SJCRH30 (cell line): ENCODE measurements at regions not wholly inside any gene's neighbourhood (a gene's known extent, or its start where the extent isn't known, plus 50 kb on each side); places are given as distances from the start of the nearest gene placed in this dataset.
"Not testable (repeated sequence)": the region's sequence is repeated elsewhere in the genome, so short reads cannot be mapped to it uniquely, and the experiment has no call there.

Experiments
- DNase-seq, 2 experiments: peaks; one replicate each; pipeline ENCODE4 v3.0.0-alpha.2; 2015 to 2020
- H3K27ac ChIP-seq: fragments of 250-450 bp; sonication (Bioruptor Pico); 2 replicates; pipeline ENCODE4 v1.5.1; 2020; ENCODE audit warnings: mild to moderate bottlenecking, moderate library complexity
- H3K27me3 ChIP-seq: fragments of 250-450 bp; sonication (Bioruptor Pico); 2 replicates; pipeline ENCODE4 v1.5.1; 2020; ENCODE audit warnings: mild to moderate bottlenecking, moderate library complexity
- H3K36me3 ChIP-seq: fragments of 250-450 bp; sonication (Bioruptor Pico); 2 replicates; pipeline ENCODE4 v1.5.1; 2020; ENCODE audit warnings: mild to moderate bottlenecking, moderate library complexity
- H3K4me1 ChIP-seq: fragments of 250-450 bp; sonication (Bioruptor Pico); 2 replicates; pipeline ENCODE4 v1.5.1; 2020; ENCODE audit warnings: mild to moderate bottlenecking, moderate library complexity
- H3K4me3 ChIP-seq: fragments of 250-450 bp; sonication (Bioruptor Pico); 2 replicates; pipeline ENCODE4 v1.5.1; 2020; ENCODE audit warnings: mild to moderate bottlenecking, moderate library complexity
- H3K9me3 ChIP-seq: fragments of 250-450 bp; sonication (Bioruptor Pico); replicated peaks from 2 replicates; pipeline ENCODE4 v1.5.1; 2020; ENCODE audit warnings: mild to moderate bottlenecking, moderate library complexity

DNA sequence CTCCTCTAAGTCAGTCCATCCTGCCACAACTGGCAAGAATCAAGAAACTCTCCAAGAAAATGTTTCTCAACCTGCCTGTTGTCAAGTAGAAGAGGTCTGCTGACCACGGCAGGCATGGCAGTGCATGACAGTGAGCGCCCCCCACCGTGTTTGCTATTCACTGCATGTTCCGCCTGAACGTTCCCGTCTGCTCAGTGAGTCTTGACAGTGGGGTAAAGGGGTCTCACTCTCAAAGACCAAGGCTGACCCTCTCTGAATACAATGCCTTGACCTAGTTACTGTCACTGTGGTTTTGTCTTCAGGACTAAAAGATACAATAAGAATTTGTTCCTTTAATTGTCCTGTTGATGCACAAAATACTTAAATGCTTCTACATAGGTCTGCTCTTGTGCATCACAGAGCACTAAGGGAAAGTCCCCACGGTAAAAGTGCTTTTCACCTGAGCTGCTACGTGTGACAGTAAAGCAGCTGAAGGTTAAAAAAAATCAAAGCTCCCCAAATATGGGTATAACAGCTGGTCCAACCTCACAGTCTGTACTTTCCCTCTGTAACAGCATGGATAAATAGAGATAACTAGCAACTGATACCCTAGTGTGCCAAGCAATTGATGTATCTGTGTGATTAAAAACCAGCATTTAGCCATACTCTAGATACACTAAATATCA lies 555.8 kb upstream of the ZNF337 start:
- H3K4me3 ChIP-seq, H3K9me3 ChIP-seq, DNase-seq, H3K36me3 ChIP-seq, H3K4me1 ChIP-seq, H3K27me3 ChIP-seq, H3K27ac ChIP-seq: not testable (repeated sequence)

DNA sequence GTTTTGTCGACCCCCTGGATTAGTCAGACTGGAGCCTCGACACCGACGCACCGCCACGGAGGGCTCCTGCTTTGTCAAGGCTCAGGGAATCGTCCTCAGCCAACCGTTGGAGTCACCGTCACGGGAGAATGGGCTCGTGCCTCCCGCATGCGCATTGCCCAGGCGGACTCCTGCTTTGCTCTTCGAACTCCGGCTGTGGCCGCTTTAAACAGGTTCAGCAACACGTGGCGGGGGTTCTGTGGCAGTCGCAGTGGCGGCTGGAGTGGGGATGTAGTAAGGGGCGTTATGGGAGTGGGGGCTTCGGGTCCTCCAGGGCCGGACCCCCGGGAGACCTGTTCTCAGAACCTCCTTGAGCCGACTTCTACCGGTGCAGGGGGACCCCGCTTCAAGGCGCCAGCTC lies 554.7 kb upstream of the ZNF337 start:
- H3K36me3 ChIP-seq, DNase-seq, H3K4me3 ChIP-seq, H3K9me3 ChIP-seq, H3K27ac ChIP-seq, H3K4me1 ChIP-seq, H3K27me3 ChIP-seq: not testable (repeated sequence)

DNA sequence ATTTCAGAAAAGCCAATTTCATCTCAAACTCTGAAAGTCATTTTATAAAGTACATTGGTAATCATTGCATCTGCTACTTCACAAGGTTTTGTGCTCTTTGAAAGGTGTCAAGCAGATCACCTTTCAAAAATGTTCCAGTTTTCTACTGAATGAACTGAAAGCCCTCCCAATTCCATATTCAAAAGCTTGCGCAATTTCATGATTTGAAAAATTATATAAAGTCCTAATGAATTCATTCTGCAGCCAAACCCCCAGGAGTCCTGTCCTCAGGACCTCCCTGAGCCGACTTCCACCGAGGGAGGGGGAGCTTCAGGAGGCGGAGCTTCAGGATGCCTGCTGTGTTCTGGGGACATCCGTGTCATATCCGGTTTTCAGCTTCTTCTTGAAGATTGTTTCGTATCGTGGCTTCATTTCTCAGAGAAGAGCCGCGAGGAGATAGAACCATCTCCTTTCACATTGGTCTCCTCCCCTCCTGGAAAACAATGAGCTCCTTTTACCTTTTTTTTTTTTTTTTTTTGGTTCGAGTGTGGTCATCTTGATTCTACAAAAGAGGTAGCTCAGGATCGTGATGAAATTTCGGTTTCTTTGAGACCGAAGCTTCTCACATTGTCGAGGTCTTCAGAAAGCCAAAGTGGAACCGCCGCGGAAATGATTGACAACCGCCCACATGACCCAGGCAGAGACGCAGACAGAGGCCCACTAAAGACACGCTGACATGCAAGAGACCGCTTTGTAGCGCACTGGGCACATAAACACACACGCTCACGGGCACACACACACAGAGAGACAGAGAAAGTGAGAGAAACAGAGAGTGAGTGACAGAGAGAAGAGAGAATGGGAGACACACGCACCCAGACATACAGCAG lies 553.8 kb upstream of the ZNF337 start:
- H3K27ac ChIP-seq, H3K9me3 ChIP-seq, H3K27me3 ChIP-seq, H3K4me1 ChIP-seq, H3K4me3 ChIP-seq, H3K36me3 ChIP-seq, DNase-seq: not testable (repeated sequence)

DNA sequence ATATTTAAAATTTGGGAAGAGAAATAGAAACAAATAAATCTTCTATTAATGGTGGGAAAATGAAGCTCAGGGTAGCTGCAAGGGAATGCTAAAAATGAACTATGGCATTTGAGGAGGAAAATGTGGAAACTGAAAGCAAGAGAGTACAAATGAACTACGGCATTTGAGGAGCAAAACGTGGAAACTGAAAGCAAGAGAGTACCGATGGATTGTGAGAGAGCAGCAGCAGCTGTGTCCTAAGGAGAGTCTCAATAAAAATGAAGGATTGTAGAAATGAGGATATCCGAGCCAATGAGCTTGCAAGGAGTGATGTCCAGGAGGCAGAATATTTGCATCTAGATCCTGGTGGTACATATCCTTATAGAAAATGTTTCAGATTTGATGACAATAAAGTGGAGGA lies 547.1 kb upstream of the ZNF337 start:
- DNase-seq, result no peak
- Histone ChIP-seq H3K27me3 (no peaks in the 10 kb centered on the region), H3K27ac (no peak overlapping the region), H3K36me3 (no peaks in the 10 kb centered on the region), H3K4me3 (no peak overlapping the region), H3K9me3 (no peaks in the 10 kb centered on the region), H3K4me1 (no peaks in the 10 kb centered on the region)

DNA sequence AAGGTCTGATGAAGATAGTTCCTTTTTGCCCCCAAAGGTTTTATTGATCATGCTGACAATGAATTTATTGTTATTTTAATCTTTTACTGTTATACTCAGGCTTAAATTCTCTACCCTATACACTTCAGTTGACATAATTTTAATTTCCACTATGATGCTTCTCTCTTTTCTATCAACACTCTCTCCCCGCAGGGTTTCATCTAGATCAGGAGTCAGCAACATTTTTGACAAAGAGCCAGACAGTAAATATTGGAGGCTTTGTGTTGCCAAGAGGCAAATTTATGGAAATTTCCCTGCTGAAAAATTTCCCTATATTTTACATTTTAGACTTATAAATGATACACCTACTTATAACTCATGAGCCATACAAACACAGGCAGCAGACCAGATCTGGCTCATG lies 524.0 kb upstream of the ZNF337 start:
- not testable (repeated sequence) for H3K9me3 ChIP-seq, DNase-seq, H3K36me3 ChIP-seq, H3K27me3 ChIP-seq, H3K4me1 ChIP-seq, H3K4me3 ChIP-seq, H3K27ac ChIP-seq

DNA sequence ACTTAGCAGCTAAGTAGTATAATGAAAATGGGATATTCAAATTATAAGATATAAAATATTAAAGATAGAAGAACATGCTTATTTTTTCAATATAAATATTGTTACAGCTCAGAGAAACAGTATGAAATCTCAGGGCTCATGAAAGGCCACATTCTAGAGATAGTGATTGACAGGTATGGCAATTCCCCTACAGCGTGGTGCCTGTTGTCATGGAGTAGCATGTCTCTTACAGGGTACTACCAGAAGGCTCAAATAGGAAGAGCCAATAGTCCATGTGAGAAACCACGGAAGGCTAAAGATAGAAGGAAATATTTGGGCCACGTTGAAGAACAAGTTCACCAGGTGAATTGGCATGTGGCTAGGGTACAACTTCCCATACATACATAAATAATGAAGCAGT lies 522.9 kb upstream of the ZNF337 start:
- H3K36me3 ChIP-seq, H3K27ac ChIP-seq, H3K4me1 ChIP-seq, H3K27me3 ChIP-seq, H3K9me3 ChIP-seq, DNase-seq, H3K4me3 ChIP-seq: not testable (repeated sequence)

DNA sequence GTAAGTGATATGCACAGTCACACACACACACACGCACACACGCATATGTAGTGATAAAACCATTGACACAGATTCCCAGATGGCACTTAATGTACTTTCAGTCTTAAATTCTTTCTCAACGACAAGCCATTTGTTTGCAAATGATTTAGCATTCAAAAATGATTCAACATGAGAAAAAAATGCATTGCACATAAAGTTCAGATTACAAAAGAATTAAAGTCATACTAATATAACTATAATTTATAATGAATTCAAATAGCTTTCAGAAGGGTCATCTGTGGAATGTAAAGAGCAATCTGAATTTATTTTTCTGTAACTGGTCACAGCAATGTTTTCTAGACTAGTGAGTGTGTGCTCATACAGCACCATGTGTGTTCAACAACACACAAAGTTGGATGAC lies 521.6 kb upstream of the ZNF337 start:
- no peaks in the 10 kb centered on the region for H3K4me1 ChIP-seq
- H3K36me3 ChIP-seq, result no peaks in the 10 kb centered on the region
- H3K27me3 ChIP-seq, result no peaks in the 10 kb centered on the region
- no peak overlapping the region for H3K27ac ChIP-seq
- H3K4me3 ChIP-seq, result no peak overlapping the region
- DNase-seq, result no peak
- no peaks in the 10 kb centered on the region for H3K9me3 ChIP-seq

DNA sequence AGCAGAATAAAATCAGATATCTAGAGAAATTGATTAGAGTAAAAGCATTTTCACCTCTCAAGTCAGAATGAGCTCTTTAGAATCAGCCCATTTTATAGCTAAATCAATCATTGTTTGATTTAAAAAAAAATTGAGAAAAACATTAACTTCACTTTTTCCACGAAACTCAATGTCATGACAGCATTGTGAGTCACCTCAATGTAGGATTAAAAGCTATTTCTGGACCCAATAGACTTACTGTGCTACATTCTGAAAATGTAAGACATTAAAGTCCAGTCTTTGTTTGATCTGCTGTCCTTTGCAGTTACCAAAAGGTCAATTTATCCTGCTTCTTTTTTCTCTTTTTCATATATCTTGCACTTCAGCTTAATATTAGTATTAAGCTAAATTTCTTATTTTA lies 519.4 kb upstream of the ZNF337 start:
- Histone ChIP-seq H3K36me3 (no peaks in the 10 kb centered on the region), H3K9me3 (no peaks in the 10 kb centered on the region), H3K27ac (no peak overlapping the region), H3K4me1 (no peaks in the 10 kb centered on the region), H3K4me3 (no peak overlapping the region), H3K27me3 (no peaks in the 10 kb centered on the region)
- no peak for DNase-seq

DNA sequence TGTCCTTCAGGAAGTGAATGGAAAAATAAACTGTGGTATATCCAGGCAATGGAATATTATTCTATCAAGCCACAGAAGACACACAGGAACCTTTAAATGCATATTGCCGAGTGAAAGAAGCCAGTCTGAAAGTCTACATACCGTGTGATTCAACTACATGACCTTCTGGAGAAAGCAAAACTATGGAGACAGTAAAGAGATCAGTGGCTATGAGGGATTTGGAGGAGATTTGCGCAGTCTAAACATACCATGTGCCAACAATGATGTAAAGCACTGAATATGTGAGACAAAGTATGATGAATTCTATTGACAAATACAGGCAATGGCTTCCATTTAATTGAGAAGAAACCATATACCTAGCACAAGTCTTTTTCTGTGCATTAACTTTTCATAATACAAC lies 518.3 kb upstream of the ZNF337 start:
- Histone ChIP-seq H3K27ac (no peak overlapping the region), H3K4me3 (no peak overlapping the region), H3K36me3 (no peaks in the 10 kb centered on the region), H3K27me3 (no peaks in the 10 kb centered on the region), H3K9me3 (no peaks in the 10 kb centered on the region), H3K4me1 (no peaks in the 10 kb centered on the region)
- DNase-seq, result no peak

DNA sequence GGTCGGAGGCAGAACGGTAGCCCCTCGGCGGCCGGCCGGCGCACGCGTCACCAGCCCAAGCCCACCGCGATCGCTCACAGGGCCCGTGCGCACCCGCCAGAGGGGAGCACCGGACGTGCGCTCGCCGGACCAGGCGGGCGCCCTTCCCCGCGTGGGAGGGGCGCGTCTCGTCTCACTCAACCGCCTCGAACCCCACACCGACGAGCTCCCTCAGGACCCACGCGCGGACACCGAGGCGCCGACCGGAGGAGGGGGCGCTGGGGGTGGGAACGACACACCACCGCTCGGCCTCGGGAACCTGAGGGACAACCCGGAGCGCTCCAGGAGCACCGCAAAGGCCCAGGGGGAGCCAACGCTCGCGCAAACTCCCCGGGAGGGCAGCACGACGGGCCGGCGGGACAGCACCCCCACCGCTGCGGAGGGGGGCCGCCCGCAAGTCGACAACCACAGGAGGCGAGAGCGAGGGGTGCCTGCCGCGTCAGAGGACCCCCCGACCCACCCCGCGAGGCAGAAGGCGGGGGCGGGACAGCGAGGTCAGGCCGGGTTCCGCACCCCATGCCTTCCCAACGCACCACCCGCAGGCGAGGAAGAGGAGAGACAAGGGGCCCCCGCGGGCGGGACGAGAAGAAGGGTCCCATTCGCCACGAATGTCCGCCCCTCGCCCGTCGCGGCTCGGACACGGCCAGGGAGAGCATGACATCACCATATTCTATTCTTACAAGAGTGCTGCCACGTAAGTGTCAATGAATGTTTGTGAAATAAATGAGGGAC lies 512.7 kb upstream of the ZNF337 start:
- H3K27ac ChIP-seq, result no peak overlapping the region
- no peaks in the 10 kb centered on the region for H3K27me3 ChIP-seq
- no peaks in the 10 kb centered on the region for H3K9me3 ChIP-seq
- H3K4me3 ChIP-seq, result no peak overlapping the region
- no peak for DNase-seq
- no peaks in the 10 kb centered on the region for H3K36me3 ChIP-seq
- no peaks in the 10 kb centered on the region for H3K4me1 ChIP-seq

DNA sequence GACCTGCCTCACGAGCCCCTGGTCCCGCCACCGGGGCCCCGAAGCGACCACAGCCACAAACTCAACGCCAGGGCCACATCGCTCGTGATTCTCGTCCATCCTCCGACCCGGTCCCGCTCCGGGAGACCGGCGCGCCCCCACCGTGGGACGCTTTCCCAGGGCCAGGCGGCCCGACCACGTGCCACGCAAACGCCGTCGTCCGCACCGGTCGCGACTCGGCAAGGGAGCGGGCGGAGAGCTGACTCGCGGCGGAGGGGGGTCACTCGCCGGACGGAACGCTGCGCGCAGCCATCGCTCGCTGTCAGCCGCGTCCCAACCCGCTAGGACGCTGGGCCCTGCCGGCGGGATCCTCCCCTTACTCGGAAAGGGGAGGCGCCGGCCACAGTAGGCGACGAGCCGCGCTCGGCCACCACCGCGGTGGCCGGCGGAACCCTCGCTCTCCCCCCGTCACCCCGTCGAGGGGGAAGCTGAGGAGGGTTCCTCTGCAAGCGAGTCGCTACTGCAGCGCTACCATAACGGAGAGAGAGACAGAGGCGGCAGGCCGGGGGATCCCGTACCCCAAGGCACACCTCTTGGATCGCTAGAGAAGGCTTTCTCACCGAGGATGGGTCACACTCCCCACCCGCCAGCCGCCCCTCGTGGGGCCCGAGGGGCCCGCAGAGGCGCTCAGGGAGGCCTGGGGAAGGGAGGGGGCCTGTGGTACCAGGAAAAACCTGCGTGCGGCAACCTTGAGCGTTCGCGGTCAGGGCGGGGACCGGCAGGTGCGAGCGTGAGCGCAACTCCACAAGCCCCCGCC lies 511.8 kb upstream of the ZNF337 start:
- no peak for DNase-seq
- Histone ChIP-seq H3K36me3 (no peaks in the 10 kb centered on the region), H3K9me3 (no peaks in the 10 kb centered on the region), H3K27ac (no peak overlapping the region), H3K27me3 (no peaks in the 10 kb centered on the region), H3K4me1 (no peaks in the 10 kb centered on the region), H3K4me3 (no peak overlapping the region)

DNA sequence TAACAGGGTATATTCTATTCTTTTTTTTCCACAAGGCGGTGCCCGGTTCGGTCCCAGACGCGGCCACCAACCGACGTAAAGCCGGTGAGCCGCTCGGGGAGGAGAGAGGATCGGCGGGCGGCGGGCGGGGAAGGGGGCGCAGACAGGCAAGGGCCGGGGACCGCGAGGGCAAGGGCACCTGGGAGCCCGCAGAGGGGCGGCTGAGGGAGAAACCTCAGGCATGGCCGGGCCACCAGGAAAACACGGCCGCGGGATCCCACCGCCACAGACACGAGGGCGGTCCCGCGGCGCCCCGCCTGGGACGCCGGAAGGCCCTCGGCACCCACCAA lies 511.3 kb upstream of the ZNF337 start:
- not testable (repeated sequence) for DNase-seq, H3K36me3 ChIP-seq, H3K27ac ChIP-seq, H3K27me3 ChIP-seq, H3K4me3 ChIP-seq, H3K4me1 ChIP-seq, H3K9me3 ChIP-seq

DNA sequence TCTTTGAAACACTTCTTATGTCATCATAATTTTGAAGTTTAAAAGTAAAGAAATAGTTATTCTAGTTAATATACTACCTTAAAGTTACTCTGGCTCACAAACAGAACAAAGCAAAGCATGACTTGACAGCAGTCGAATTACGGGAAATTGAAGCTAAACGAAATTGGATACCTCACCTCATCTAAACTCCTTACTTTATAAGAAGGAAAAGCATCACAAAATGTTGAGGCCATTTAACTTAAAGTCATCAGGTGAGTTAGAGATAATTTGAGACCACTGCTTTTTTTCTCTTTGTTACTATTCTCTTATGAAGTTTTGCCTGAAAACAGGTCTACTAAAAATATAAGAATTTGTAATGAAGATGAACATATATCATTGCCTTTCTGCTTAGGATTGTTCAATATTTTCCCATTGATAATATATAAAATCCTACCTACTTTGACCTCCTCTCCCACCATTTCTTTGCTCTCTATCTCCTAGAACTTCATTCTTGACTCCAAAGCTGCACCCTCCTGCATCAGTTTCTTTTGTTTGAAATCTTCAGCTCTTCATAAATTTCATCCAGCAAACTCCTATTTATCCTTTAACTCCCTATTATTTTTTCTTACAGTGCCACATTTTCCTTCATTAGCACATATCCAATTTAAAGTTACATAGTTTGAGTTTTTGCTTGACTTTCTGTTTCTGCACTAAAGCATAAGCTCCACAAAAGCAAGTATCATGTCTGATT lies 510.7 kb upstream of the ZNF337 start:
- no peaks in the 10 kb centered on the region for H3K27me3 ChIP-seq
- no peak for DNase-seq
- no peaks in the 10 kb centered on the region for H3K4me1 ChIP-seq
- H3K9me3 ChIP-seq, result no peaks in the 10 kb centered on the region
- no peak overlapping the region for H3K27ac ChIP-seq
- no peak overlapping the region for H3K4me3 ChIP-seq
- H3K36me3 ChIP-seq, result no peaks in the 10 kb centered on the region

DNA sequence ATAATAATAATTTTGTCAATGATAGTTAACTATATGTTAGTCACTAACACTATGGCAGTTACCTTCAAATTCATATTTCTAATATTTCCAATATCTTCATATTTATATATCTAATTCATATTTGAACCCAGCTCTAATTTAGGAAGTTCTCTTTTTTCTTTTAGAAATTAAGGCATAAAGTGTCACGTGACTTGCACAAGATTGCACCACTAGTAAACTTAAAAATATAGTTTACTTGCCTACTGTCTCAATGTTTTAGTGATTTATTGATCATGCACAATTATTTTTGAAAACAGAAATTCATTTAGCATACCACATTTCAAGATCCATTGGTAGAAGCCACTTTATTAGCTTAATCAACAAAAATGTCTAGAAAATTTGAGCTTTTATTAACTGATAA lies 508.7 kb upstream of the ZNF337 start:
- H3K9me3 ChIP-seq, result peaks cover 7% of the 10 kb centered on the region; the same call in 1 of the 2 replicates
- DNase-seq, result no peak
- no peak overlapping the region for H3K27ac ChIP-seq
- no peak overlapping the region for H3K4me3 ChIP-seq
- no peaks in the 10 kb centered on the region for H3K4me1 ChIP-seq
- H3K27me3 ChIP-seq, result no peaks in the 10 kb centered on the region
- H3K36me3 ChIP-seq, result no peaks in the 10 kb centered on the region
